ENCODE measurements at regions not wholly inside any gene's neighbourhood (a gene's known extent, or its start where the extent isn't known, plus 50 kb on each side); places are given as distances from the start of the nearest gene placed in this dataset.
"Not testable (repeated sequence)": the region's sequence is repeated elsewhere in the genome, so short reads cannot be mapped to it uniquely, and the experiment has no call there.

DNA sequence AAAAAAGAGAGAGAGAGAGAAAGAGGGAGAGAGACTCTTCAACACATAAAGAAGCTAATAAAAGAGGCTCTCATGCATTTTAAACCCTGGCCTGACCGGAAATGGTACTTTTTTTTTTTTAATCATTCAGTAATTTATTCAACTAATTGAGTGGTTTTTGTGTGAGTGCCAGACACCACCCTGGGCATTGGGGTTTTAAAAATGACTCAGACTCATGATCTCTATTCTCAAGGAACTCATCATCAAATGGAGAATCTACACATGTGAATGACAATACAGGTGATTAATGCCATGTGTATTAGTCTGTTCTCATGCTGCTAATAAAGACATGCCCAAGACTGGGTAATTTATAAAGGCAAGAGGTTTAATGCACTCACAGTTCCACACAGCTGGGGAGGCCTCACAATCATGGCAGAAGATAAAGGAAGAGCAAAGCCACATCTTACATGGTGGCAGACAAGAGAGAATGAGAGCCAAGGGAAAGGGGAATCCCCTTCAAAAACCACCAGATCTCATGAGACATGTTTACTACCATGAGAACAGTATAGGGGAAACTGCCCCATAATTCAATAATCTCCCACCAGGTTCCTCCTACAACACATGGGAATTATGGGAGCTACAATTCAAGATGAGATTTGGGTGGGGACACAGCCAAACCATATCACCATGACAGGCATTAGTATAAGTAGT, 158.5 kb upstream of the AUTS2 start:
- DNase-seq = no peak

DNA sequence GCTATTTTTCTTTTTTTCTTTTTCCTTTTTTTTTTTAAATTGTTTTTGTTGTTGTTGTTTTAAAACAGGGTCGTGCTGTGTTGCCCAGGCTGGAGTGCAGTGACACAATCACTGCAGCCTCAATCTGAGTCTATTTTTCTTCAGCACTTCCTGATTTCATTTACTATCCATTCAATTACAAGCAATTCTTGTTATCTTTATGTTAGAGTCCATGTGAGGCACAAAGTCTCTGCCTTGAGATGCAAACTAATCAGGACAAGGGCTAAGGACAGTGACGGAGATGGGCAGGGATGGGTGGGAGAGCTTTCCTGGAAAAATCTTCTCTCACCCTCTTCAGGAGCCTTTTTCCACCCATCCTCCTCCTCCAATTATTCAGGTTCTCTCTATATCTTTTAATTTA, 157.3 kb upstream of the AUTS2 start:
- DNase-seq = no peak

DNA sequence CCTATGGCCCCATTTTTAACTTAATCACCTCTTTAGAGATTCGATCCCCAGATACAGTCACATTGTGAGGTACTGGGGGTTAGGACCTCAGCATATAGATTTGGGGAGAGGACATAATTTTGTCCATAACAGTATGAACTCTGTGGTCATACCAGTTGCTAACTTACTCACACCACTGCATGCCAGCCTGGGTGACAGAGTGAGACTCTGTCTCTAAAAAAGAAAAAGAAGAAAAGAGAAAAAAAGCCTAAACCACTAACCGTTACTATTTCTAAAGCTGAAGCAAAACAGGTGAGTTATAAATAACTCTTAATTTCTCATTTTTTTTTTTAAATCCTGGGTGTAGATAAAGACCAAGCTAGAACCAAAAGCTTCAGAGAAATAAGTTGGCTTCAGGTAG, 155.1 kb upstream of the AUTS2 start:
- no peak for DNase-seq

DNA sequence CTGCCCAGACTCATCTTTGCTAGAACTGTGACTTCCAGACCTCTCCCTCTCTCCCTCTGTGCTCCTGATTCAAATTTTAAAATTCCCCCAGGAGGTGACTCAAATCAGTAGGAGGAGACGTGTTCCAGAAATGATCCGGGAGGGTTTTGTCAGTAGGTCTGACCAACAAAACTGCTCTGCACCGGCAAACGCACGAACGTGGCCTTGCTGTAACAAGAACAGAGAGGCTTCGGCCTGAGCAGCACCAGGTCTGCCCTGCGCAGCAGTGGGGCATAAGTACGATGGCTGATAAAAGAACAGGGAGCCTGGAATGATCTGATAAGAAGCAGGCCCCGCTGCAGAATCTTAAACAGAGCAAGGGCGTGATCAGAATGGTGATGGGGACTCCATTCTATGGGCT, 152.7 kb upstream of the AUTS2 start:
- no peak for DNase-seq

DNA sequence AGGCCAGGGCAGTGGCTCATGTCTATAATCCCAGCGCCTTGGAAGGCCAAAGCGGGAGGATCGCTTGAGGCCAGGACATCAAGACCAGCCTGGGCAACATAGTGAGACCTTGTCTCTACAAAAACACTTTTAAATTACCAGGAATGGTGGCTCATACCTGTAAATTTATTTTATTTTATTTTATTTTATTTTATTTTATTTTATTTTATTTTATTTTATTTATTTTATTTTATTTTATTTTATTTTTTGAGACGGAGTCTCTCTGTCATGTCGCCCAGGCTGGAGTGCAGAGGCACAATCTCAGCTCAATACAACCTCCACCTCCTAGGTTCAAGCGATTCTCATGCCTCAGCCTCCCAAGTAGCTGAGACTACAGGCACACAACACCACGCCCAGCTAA, 152.1 kb upstream of the AUTS2 start:
- not testable (repeated sequence) for DNase-seq

DNA sequence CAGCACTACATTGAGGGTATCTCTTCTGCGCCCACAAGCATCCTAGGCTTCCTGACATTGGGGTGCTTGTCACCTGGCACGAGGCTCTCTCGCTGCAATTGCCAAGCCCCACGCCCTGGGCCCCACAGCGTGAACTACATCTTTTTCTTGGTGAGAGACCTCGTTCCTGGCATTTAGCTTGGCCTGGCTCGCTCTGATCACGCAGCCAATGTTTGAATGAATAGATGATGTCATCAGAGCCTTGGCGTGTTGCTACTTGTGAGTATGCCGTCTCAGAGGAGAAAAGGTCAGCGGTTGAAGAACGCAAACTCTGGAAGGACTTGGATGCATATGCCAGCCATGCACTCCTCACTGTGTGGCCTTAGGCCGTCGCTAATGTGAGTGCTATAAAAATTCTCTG, 150.2 kb upstream of the AUTS2 start:
- no peak for DNase-seq

DNA sequence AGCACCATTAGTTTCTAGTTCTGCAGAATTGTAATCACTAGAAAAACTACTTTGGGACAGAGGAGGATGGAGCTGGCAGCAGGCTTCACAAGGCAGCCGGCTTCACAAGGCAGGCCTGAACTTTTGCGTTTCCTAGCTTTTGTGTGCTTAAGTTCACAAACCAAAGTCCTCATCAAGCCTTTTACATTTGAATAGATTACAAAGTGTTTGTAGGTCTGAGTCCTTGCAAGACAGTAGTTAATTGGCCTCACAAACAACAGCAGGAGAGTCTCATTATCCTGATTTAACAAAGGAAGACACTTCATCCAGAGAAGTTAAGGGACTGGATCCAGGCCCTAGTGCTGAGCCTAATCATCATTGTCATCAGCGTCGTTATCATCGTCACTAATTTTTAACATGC, 147.8 kb upstream of the AUTS2 start:
- DNase-seq = no peak

DNA sequence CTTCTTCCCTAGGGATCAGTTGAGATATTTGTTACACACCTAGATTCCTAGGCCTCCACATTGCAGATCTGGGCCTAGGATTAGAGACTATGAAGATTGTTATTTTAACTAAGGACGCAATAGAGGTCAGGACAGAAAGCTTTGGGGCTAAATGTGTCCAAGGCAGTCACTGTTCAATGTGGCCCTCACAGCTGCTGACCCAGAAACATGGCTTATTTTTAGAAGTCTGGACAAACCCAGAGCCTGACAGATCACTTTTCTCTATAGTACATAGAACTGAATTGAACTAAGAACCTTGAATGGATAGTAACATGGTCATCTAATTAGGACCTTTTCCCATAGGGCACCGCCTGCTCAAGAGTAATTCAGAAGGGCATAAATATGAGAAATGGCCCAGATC, 146.6 kb upstream of the AUTS2 start:
- DNase-seq = no peak

DNA sequence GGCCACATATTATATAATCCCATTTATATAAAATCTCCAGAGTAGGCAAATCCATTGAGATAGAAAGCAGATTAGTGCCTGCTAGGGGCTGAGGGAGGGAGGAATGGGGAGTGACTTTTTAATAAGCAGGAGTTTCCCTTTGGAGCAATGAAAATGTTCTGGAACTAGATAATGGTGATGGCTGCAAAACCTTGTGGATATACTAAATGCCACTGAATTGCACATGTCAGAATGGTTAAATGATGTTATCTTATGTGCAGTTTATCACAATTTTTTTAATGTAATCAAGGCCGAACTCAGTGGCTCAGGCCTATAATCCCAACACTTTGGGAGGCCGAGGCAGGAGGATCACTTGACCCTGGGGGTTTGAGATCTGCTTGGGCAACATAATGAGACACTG, 145.5 kb upstream of the AUTS2 start:
- DNase-seq = no peak

DNA sequence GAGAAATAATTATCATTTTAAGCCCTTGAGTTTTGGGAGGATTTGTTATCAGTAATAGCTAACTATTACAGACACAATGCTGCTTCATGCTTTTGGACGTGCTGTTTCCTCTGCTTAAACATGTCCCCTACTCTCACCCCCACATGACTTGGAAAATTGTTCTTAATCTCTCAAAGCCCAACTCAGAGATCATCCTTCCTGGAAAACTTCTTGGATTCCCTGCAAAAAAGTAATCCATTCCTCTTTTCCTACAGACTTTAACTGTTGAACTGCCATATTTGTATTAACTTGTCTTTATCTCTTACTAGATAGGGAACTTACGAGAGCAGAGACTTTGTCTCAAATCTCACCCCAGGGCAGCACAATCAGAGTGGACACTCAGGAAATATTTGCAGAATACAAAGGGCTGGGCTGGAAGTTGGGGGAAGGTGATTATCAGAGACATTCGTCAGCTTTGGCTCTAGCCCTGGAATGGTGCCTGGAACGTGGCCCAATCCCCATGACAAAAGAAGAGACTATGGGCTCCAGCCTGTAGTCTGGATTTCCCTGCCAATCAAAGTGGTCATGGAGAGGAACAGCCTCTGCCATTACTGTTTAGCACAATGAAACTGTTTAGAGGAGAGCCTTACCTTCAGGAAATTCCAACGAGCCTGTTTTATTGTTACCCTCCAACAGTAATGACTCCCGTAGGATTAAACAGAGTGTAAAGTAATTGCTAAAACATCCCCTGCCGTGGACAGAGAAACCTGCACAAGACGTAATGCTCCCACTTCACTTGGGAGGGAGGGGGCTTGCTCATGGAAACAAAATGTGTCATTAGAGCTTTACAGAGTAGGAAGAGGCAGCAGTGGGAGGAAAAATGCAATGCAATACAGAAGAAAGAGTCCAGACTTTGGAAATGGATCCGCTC, 140.4 kb upstream of the AUTS2 start:
- DNase-seq = no peak

DNA sequence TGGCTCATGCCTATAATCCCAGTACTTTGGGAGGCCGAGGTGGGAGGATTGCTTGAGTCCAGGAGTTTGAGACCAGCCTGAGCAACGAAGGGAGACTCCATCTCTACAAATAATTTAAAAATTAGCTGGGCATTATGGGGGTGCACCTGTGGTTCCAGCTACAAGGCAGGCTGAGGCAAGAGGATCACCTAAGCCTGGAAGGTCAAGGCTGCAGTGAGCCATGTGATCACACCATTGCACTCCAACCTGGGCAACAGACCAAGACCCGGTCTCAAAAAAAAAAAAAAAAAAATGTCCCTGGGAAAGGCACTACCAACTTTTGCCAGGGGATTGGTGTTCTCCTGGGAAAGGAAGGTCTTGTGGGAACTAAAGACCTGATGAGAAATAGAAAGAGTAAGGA, 134.2 kb upstream of the AUTS2 start:
- DNase-seq = no peak

DNA sequence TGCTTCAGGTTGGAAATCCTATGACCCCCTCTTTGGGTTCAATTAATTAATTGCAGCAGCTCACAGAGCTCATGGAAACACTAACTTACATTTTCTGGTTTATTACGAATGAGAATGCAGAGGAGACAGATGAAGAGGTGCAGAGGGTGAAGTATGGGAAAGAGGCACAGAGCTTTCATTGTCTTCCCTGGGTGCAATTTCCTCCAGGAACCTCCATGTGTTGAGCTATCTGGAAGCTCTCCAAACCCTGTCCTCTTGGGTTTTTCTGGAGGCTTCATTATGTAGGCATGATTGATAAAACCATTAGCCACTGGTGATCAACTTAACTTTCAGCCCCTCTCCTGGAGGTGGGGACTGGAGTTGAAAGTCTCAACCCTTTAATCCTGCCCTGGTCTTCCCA, 133.0 kb upstream of the AUTS2 start:
- DNase-seq = no peak

DNA sequence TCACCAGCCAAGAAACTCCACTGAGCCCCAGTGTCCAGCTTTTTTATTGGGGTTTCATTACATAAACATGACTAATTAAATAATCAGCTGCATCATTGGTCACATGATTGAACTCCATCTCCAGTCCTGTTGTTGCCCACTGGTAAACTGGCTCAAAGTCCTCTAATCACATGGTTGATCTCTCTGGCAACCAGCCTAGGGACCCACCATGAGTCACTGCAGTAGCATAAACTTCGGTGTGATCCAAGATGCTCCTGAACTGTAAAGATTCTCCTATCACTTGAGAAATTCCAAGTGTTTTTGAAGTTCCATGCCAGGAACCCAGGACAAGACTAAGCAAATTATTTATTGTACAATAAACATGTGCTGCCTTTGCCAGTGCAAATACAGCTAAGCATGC, 130.4 kb upstream of the AUTS2 start:
- no peak for DNase-seq

DNA sequence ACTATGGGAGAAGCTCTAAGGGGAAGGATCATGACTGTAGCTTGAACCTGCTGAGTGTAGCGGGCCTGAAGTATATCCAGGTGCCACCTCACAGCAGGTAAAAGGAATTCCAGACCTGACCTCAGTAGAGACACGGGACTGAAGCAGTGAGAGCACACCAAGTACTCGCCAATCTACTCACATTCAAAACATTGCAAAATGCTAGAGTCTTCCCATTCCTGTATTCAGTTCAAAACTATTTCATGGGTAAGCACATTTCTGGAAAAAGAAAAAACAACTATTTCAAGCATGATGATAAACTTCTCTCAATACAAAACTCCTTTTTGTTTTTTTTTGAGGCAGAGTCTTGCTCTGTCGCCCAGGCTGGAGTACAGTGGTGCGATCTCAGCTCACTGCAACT, 121.9 kb upstream of the AUTS2 start:
- DNase-seq = no peak

DNA sequence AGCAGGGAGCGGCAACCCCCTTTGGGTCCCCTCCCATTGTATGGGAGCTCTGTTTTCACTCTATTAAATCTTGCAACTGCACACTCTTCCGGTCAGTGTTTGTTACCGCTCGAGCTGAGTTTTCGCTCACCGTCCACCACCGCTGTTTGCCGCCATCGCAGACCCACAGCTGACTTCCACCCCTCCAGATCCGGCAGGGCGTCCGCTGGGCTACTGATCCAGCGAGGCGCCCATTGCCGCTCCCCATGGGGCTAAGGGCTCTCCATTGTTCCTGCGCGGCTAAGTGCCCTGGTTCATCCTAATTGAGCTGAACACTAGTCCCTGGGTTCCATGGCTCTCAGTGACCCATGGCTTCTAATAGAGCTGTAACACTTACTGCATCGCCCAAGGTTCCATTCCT, 115.6 kb upstream of the AUTS2 start:
- DNase-seq = no peak

DNA sequence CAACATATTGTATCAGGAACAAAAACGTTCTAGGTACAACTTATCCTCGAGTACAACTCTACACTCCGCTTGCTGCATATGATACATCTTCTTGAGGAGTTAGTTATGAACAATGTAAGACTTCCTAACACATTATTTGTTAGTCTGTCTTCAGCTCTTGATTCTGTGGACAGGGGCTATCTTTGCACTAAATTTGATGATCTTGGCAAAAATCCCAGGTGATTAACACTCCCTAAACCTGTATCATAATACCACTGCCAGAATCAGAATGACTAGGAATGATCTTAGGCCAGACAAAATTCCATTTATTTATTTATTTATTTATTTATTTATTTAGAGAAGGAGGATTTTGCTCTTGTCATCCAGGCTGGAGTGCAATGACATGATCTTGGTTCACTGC, 108.7 kb upstream of the AUTS2 start:
- DNase-seq = no peak

DNA sequence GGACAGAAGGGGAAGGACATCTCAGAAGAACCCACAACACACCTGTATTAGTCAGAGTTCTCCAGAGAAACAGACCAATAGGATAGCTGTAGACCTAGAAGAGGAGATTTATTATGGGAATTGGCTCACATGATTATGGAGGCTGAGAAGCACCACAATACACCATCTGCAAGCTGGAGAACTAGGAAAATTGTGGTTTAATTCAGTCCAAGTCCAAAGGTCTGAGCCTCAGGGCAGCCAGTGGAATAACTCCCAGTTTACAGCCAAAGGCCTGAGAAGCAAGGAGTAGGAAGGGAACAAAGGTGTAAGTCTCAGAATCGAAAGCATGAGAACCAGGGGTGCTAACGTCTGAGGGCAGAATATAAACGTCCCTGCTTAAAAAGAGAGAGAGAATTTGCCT, 99.6 kb upstream of the AUTS2 start:
- DNase-seq = no peak

DNA sequence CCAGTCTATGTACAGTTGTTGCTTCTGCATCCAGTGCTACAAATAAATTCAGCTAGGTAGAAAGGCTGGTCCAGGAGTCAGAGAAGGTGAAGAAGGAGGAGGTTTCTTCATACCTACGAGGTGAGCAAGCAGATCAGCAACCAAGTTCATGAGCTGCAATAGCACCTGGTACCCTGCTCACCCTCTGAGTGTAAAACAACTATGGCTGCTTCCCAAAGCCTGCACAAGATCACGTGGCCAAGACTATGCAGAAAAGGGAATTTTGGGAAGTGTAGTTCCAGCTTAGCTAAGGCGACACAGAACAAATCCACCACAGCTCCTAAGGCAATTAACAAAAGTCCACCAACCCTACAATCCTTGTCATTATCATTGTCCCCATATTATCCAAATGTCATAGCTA, 95.9 kb upstream of the AUTS2 start:
- DNase-seq = no peak

DNA sequence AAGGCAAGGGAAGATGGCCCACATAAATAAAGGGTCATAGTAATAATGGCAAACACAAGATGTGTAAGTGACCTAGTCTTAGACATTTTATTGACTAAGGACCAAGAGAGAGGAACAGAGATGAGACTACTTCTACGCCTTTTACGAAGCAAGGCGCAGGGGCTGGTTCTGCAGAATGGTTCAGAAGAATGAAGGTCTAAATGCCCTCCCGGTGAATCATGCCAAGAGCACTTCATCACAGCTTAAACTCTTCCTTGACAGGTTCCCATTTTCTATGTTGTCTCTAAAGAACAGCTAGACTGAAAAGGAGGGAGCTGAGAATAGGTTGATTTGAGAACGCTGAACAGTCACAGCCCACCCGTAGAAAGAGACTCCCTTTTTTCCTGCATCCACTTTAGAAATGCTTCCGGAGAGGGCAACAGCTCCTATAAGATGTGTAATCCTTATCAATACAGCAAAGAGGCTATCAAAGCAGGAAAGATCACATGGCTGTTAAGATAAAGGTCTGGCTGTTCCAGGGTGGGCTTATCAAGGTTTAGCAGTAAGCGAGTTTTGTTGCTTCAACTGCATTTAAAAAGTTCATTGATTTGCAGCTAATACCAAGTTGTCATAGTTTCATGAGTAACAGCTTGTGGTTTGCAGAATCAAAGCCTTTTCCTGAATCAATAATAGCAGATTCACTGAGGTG, 93.4 kb upstream of the AUTS2 start:
- DNase-seq = no peak

DNA sequence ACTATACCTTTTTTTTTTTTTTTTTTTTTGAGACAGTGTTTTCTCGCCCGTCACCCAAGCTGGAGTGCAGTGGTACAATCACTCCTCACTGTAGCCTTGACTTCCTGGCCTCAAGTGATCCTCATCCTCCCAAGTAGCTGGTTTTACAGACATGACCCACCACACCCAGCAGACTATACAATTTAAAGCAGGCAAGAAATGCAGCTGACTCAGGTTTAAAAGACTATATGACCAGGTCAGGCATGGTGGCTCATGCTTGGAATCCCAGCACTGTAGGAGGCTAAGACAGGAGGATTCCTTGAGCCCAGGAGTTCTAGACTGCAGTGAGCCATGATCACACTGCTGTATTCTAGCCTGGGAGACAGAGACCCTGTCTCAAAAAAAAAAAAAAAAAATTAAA, 89.5 kb upstream of the AUTS2 start:
- no peak for DNase-seq

DNA sequence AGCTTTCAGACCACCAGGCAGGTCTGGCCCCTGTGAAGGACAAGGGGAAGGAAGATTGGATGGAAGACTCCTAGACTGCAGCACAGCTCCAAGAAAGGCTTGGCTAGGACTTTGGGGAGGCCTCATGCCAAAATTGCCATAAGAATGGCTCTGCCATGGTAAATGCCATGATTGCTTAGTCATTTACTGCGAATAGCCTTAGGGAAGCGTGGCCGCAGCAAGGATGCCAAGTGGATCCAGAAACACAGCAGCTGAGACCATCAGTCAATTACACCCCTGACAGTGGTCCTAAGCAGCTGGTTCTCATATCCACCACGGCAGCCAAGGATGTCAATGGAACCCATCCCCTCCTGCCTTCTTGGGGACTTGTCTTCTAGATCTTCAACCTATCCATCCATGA, 88.2 kb upstream of the AUTS2 start:
- no peak for DNase-seq

DNA sequence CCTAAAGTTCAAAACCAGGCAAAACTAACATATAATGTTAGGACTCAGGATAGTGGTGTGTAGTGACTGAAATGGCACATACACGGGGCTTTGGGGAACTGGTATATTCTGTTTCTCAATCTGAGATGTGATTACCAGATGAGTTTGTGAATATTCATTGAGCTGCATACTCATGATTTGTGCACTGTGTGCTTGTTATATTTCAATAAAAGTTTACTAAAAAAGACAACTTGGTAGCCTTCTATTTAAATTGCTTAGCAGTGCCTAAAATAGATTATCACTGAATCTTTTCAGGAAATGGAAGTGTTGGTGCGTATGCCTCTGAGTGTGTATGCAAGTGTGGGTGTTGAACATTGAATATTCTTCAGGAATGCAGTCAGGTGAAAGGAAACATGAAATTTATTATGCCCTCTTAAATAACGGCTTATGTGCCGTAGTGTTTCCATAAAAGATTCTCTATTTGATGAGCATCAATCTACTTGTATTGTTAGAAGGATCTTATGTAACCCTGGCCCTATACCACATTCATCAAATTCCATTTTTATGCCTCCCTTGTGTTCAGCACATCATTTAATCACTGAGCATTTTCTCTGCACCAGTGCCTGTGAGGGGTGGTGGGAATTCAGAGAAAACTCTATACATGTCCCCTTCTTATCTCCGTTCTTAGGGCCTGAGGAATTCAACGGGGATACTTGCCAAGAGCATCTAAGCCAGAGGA, 82.6 kb upstream of the AUTS2 start:
- no peak for DNase-seq

DNA sequence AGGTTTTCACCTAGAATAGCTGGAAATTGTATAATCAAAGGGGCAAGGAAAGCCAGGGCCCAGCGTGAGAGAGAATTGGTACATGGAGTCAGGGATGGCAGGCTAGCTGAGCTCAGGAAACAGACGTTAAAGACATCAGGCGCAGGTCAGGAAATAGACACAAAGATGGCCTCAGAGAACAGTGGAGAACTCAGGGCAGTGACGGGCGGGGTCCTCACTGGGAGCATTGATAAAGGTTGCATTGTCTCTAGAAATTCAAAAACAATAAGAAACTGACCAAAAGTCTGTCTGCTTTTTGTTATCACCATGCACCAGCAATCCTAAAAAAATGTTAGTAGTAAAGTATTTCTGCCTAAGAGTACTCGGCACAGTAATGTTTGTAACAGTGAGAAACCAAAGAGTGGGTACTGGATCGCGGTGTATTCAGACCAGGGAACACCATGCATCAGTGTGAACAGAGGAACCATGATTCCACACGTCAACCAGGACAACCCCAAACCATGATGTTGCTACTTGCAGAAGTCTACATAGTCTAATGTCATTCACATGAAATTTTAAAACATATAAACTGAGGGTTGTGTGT, 81.9 kb upstream of the AUTS2 start:
- DNase-seq = no peak
